ENCODE measurements at regions not wholly inside any gene's neighbourhood (a gene's known extent, or its start where the extent isn't known, plus 50 kb on each side); places are given as distances from the start of the nearest gene placed in this dataset.

- TF ChIP-seq ATF3 (IDR thresholded peaks at IDR 0.05): no peak
Observed at GRCh38 chr2:205860181-205860580, 177.9 kb downstream of the NRP2 start (continued).

- Histone ChIP-seq H3K4me3 (replicated peaks in 1 of 2; ENCODE audit: low read depth in 1 of 2, low read length in 2 of 2) (no peak overlapping the region), H3K9me3 (ENCODE audit: control insufficient read depth in 1 of 2, insufficient read depth in 1 of 2, low read depth in 1 of 2, low read length in 2 of 2) (no peaks in the 10 kb centered on the region), H2AFZ (ENCODE audit: low read depth, low read length, poor library complexity, severe bottlenecking) (no peak overlapping the region), H3K9me2 (ENCODE audit: insufficient read depth) (no peaks in the 10 kb centered on the region), H3K36me3 (ENCODE audit: control insufficient read depth in 1 of 2, insufficient read depth in 2 of 2, low read length in 2 of 2) (no peaks in the 10 kb centered on the region), H3K27me3 (ENCODE audit: insufficient read depth, low read length) (peaks cover 3% of the 10 kb centered on the region; the same call in 1 of the 2 replicates), H3K4me2 (ENCODE audit: low read length) (no peak overlapping the region), H3K9ac (ENCODE audit: low read length) (no peak overlapping the region), H3K4me1 (ENCODE audit: control insufficient read depth in 1 of 2, insufficient read depth in 2 of 2, low read length in 2 of 2) (no peaks in the 10 kb centered on the region), H3K79me2 (ENCODE audit: insufficient read depth, low read length) (no peaks in the 10 kb centered on the region), H4K20me1 (ENCODE audit: insufficient read depth) (no peaks in the 10 kb centered on the region), H3K27ac (ENCODE audit: low read depth, low read length) (no peak overlapping the region)
- TF ChIP-seq EZH2phosphoT487 (IDR thresholded peaks at IDR 0.05; ENCODE audit: borderline replicate concordance) (no peak), POLR2A (IDR thresholded peaks at IDR 0.05; ENCODE audit: borderline replicate concordance, extremely low read depth, insufficient read depth, insufficient read length) (no peak), TCF7L2 (IDR thresholded peaks at IDR 0.05; ENCODE audit: borderline replicate concordance, extremely low read depth, insufficient read depth, insufficient read length) (no peak)
- intact Hi-C loops (cut with micrococcal nuclease): no loop called here
- no peak for DNase-seq (ENCODE audit: low read depth, low spot score)
- ATAC-seq: peak; percentile 36; the same call in 1 of the 2 replicates
- ChIA-PET POLR2A (no interaction called here), CTCF (no interaction called here), RAD21 (ENCODE audit: low non-redundant PET in 1 of 2, low total read pairs in 2 of 2, uncharacterized antibody in 2 of 2, unreplicated experiment in 2 of 2) (no interaction called here)
- no TSS peak for BruUV-seq (replicated peaks)
Observed at GRCh38 chr2:205858881-205859441, 176.7 kb downstream of the NRP2 start.

- Histone ChIP-seq H3K4me1 (ENCODE audit: control insufficient read depth in 1 of 2, insufficient read depth in 2 of 2, low read length in 2 of 2) (no peaks in the 10 kb centered on the region), H3K36me3 (ENCODE audit: control insufficient read depth in 1 of 2, insufficient read depth in 2 of 2, low read length in 2 of 2) (no peaks in the 10 kb centered on the region), H3K27ac (ENCODE audit: low read depth, low read length) (no peak overlapping the region), H3K9me2 (ENCODE audit: insufficient read depth) (no peaks in the 10 kb centered on the region), H4K20me1 (ENCODE audit: insufficient read depth) (no peaks in the 10 kb centered on the region), H2AFZ (ENCODE audit: low read depth, low read length, poor library complexity, severe bottlenecking) (no peak overlapping the region), H3K27me3 (ENCODE audit: insufficient read depth, low read length) (peaks cover 3% of the 10 kb centered on the region; the same call in 1 of the 2 replicates), H3K9me3 (ENCODE audit: control insufficient read depth in 1 of 2, insufficient read depth in 1 of 2, low read depth in 1 of 2, low read length in 2 of 2) (no peaks in the 10 kb centered on the region), H3K79me2 (ENCODE audit: insufficient read depth, low read length) (no peaks in the 10 kb centered on the region), H3K4me2 (ENCODE audit: low read length) (no peak overlapping the region), H3K9ac (ENCODE audit: low read length) (no peak overlapping the region), H3K4me3 (replicated peaks in 1 of 2; ENCODE audit: low read depth in 1 of 2, low read length in 2 of 2) (no peak overlapping the region)
- CTCF ChIA-PET: no interaction called here
- POLR2A ChIA-PET: no interaction called here
- intact Hi-C loops (cut with micrococcal nuclease): no loop called here
- ATAC-seq (no peak), DNase-seq (ENCODE audit: low read depth, low spot score) (no peak)
- RAD21 ChIA-PET (ENCODE audit: low non-redundant PET in 1 of 2, low total read pairs in 2 of 2, uncharacterized antibody in 2 of 2, unreplicated experiment in 2 of 2): no interaction called here
- BruUV-seq (replicated peaks): no TSS peak
- TF ChIP-seq EZH2phosphoT487 (IDR thresholded peaks at IDR 0.05; ENCODE audit: borderline replicate concordance) (no peak), MAX (IDR thresholded peaks at IDR 0.05) (no peak), ZBTB33 (IDR thresholded peaks at IDR 0.05; ENCODE audit: extremely low read depth, insufficient replicate concordance, low read length) (no peak), REST (IDR thresholded peaks at IDR 0.05; ENCODE audit: low read depth) (no peak), CTCF (IDR thresholded peaks at IDR 0.05 in 2 of 3, conservative IDR thresholded peaks at IDR 0.05 in 1 of 3; ENCODE audit: borderline replicate concordance in 1 of 3, insufficient read depth in 1 of 3, low read depth in 2 of 3, low read length in 2 of 3) (no peak)
Observed at GRCh38 chr2:205858275-205858674, 176.0 kb downstream of the NRP2 start.

All from HCT116 (cell line).